ENCODE measurements at regions not wholly inside any gene's neighbourhood (a gene's known extent, or its start where the extent isn't known, plus 50 kb on each side); places are given as distances from the start of the nearest gene placed in this dataset.

DNA sequence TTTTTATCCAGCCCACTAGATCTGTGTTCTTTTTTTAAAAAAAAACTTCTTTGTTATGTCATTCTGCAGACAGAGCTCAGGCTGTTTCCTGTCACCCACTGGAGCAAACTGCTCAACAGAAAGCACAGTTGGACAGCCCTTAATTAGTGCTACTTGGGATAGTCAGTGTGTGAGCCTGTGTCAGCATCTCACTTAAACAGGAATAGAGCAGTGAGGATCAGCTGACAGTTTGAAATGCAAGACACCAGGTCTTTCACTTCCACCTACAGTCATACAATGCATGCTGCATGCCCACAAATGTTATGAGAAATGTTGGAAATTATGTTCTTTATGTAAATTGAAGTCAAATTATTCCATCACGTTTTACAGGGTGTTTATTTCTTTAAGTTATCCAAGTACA is 174.9 kb downstream of the NR4A2 start:
- Histone ChIP-seq H3K27me3 (ENCODE audit: control insufficient read depth, insufficient read depth, low read length) (no peaks in the 10 kb centered on the region), H3K4me1 (ENCODE audit: control insufficient read depth, insufficient read depth, low read length) (no peaks in the 10 kb centered on the region), H3K4me3 (ENCODE audit: low read length) (no peak overlapping the region), H3K36me3 (ENCODE audit: control insufficient read depth, insufficient read depth, low read length) (no peaks in the 10 kb centered on the region), H3K9me3 (ENCODE audit: control insufficient read depth, low read length) (no peaks in the 10 kb centered on the region), H3K9ac (ENCODE audit: low read length) (no peak overlapping the region)

DNA sequence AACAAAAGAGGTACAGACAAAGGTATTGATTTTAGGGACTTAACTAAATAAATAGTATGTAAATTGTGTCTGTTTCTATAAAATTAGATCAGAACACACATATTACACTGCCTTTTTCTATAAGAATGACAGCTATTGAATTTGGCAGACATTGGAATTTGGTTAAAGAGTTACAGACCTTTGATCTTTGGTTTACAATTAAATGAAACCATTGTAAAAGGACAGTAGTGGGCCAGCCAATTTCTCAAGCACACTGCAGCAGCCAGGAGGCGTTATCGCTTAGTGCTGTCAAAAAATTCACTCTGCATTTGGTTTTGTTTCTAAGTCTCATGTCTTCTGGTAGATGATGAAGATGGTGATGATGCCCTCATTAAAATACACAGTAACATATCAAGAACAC is 175.9 kb downstream of the NR4A2 start:
- no peak overlapping the region for H3K4me3 ChIP-seq (ENCODE audit: low read length)
- no peaks in the 10 kb centered on the region for H3K9me3 ChIP-seq (ENCODE audit: control insufficient read depth, low read length)
- H3K9ac ChIP-seq (ENCODE audit: low read length) = no peak overlapping the region
- H3K4me1 ChIP-seq (ENCODE audit: control insufficient read depth, insufficient read depth, low read length) = no peaks in the 10 kb centered on the region
- H3K27me3 ChIP-seq (ENCODE audit: control insufficient read depth, insufficient read depth, low read length) = no peaks in the 10 kb centered on the region
- no peaks in the 10 kb centered on the region for H3K36me3 ChIP-seq (ENCODE audit: control insufficient read depth, insufficient read depth, low read length)

DNA sequence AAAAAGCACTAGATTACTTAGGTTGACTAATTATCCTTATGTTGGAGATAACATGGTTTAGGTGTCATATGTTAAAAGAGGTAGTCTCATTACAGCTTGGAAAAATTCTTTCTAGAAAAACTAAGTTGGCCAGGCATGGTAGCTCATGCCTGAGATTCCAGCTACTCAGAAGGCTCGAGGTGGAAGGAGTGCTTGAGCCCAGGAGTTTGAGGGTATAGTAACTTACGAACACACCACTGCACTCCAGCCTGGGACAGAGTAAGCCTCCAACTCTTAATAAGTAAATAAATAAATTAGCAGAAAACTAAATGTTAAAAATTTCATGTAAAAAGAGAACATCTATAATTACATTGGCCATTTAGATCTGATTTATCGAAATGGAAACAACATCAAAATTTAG is 177.2 kb downstream of the NR4A2 start:
- Histone ChIP-seq H3K4me3 (ENCODE audit: low read length) (no peak overlapping the region), H3K9ac (ENCODE audit: low read length) (no peak overlapping the region)

DNA sequence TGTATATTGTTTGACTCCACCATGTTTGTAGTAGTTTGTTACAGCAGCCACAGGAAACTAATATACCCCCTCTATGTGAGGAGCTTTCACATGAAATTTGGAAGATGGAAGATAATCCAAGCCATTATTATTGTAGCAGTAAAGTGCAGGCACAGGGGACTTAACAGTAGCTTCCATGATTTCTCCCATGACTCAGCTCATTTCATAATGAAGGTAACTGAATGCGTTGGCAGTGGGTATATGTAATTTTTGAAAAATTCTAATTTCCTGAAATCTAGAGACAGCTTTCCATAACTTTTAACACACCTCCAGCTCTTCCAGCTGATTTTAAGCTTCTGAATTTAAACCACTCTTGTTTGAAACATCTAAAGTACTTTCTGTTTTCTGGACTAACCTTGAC is 181.2 kb downstream of the NR4A2 start:
- no peaks in the 10 kb centered on the region for H3K4me1 ChIP-seq (ENCODE audit: control insufficient read depth, insufficient read depth, low read length)
- no peaks in the 10 kb centered on the region for H3K27me3 ChIP-seq (ENCODE audit: control insufficient read depth, insufficient read depth, low read length)
- no peaks in the 10 kb centered on the region for H3K36me3 ChIP-seq (ENCODE audit: control insufficient read depth, insufficient read depth, low read length)
- no peak overlapping the region for H3K4me3 ChIP-seq (ENCODE audit: low read length)
- H3K9ac ChIP-seq (ENCODE audit: low read length) = no peak overlapping the region
- no peaks in the 10 kb centered on the region for H3K9me3 ChIP-seq (ENCODE audit: control insufficient read depth, low read length)

More for the DNA sequence above, 177.2 kb downstream of the NR4A2 start:
- Histone ChIP-seq H3K27me3 (ENCODE audit: control insufficient read depth, insufficient read depth, low read length) (no peaks in the 10 kb centered on the region), H3K36me3 (ENCODE audit: control insufficient read depth, insufficient read depth, low read length) (no peaks in the 10 kb centered on the region), H3K9me3 (ENCODE audit: control insufficient read depth, low read length) (no peaks in the 10 kb centered on the region), H3K4me1 (ENCODE audit: control insufficient read depth, insufficient read depth, low read length) (no peaks in the 10 kb centered on the region)

DNA sequence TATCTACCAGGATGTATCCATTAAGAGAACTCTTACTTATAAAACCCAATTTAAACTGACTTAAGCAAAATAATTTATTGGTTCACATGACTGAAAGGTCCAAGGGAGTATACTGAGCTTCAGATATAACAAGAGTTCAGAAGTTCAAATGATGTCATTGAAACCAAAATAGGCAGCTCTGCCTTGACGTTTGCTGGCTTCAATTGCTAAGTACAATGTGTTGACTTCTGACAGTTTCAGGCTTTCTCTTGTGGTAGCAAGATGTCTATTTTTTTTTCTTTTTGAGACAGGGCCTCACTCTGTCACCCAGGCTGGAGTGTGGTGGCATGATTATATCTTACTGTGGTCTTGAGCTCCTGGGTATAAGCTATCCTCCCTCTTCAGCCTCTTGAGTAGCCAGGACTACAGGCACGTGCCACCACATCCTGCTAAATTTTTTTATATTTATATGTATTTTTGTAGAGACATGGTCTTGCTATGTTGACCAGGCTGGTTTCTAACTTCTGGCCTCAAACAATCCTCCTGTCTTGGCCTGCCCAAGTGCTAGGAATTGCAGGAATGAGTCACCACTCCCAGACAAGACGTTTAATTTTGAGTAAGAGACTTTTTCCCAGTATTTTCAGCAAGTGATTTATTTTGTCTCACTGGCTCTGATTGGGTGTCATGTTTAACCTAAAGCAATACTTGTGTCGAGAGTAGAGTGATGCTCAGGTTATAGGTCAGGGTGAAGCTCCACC is 184.8 kb downstream of the NR4A2 start:
- Histone ChIP-seq H3K36me3 (ENCODE audit: control insufficient read depth, insufficient read depth, low read length) (no peaks in the 10 kb centered on the region), H3K4me3 (ENCODE audit: low read length) (no peak overlapping the region), H3K27me3 (ENCODE audit: control insufficient read depth, insufficient read depth, low read length) (no peaks in the 10 kb centered on the region), H3K9ac (ENCODE audit: low read length) (no peak overlapping the region), H3K9me3 (ENCODE audit: control insufficient read depth, low read length) (no peaks in the 10 kb centered on the region), H3K4me1 (ENCODE audit: control insufficient read depth, insufficient read depth, low read length) (no peaks in the 10 kb centered on the region)

DNA sequence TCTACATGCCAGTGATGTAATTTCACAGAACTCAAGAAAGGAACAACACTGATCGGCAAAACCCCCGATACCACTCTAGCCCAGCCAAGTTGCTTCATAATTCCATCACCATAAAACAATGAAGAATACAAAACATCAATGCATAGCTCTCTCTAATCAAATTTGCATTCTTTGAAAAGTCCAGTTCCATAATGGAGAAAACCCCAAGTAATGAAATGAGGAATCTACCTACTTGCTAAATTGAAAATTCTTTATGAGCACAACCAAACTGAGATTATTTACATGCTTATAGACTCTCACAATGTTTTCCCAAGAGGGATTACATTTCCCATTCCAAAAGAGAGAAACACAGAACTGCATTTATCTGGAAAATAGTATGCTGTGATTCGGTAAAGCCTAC is 186.5 kb downstream of the NR4A2 start:
- no peaks in the 10 kb centered on the region for H3K36me3 ChIP-seq (ENCODE audit: control insufficient read depth, insufficient read depth, low read length)
- H3K27me3 ChIP-seq (ENCODE audit: control insufficient read depth, insufficient read depth, low read length) = no peaks in the 10 kb centered on the region

DNA sequence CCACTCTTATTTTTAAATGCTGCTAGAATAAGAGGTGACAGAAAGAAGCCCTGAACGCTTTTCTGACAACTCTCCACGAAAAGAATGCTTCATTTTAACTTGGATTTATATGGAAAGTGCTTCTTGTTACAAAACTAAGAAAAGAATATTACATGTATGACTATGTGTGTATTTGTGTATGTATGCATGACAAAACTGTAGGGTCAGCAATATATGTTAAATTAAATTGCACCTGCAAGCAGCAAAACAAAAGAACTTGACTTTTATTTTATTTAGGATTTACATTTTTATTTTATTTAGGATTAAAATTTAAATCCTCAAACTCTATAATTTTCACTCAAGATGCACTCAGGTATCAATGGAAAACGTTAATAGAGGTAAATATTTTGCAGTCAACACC is 187.1 kb downstream of the NR4A2 start:
- no peaks in the 10 kb centered on the region for H3K4me1 ChIP-seq (ENCODE audit: control insufficient read depth, insufficient read depth, low read length)
- no peaks in the 10 kb centered on the region for H3K9me3 ChIP-seq (ENCODE audit: control insufficient read depth, low read length)
- no peak overlapping the region for H3K9ac ChIP-seq (ENCODE audit: low read length)
- no peaks in the 10 kb centered on the region for H3K36me3 ChIP-seq (ENCODE audit: control insufficient read depth, insufficient read depth, low read length)
- no peaks in the 10 kb centered on the region for H3K27me3 ChIP-seq (ENCODE audit: control insufficient read depth, insufficient read depth, low read length)
- H3K4me3 ChIP-seq (ENCODE audit: low read length) = no peak overlapping the region

More for the DNA sequence above, 186.5 kb downstream of the NR4A2 start:
- no peak overlapping the region for H3K4me3 ChIP-seq (ENCODE audit: low read length)
- H3K9me3 ChIP-seq (ENCODE audit: control insufficient read depth, low read length) = no peaks in the 10 kb centered on the region
- no peaks in the 10 kb centered on the region for H3K4me1 ChIP-seq (ENCODE audit: control insufficient read depth, insufficient read depth, low read length)
- H3K9ac ChIP-seq (ENCODE audit: low read length) = no peak overlapping the region

DNA sequence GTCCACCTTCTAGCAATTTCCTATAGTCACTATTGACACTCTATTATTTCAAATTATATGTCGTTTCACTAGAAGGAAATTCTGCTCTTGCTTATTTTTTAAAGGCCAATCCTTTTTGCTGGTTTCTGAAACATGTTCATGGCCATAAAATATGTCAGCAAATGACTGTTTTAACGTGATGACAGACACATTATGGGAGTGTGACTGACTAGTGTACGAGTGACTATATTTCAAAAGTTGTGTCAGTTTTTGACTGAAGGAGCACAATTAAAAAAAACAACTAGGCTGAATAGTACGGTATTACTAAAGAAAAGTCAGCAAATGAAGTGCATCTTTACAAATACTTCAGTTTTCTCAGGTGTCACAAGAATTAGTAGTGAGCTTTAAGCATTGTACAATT is 196.0 kb downstream of the NR4A2 start:
- Histone ChIP-seq H3K9ac (ENCODE audit: low read length) (no peak overlapping the region), H3K4me3 (ENCODE audit: low read length) (no peak overlapping the region), H3K9me3 (ENCODE audit: control insufficient read depth, low read length) (no peaks in the 10 kb centered on the region), H3K4me1 (ENCODE audit: control insufficient read depth, insufficient read depth, low read length) (no peaks in the 10 kb centered on the region), H3K27me3 (ENCODE audit: control insufficient read depth, insufficient read depth, low read length) (no peaks in the 10 kb centered on the region), H3K36me3 (ENCODE audit: control insufficient read depth, insufficient read depth, low read length) (no peaks in the 10 kb centered on the region)

DNA sequence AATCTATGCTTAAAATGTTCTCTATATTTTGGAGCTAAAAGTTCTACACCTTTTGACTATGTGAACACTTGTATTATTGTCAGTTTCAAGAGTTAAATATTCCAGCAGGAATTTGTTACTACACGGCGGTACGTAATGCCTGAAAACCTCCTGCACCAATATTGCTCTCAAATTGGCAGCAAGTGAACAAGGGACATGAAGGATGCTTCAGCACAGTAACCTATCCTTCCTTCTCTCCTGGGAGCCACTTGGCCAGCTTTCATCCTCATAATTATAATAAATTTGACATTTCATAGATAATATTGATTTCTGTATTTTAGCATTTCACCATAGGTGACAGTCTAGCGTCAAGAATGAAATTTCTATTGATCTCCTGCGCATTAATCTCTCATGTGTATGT is 197.6 kb downstream of the NR4A2 start:
- Histone ChIP-seq H3K36me3 (ENCODE audit: control insufficient read depth, insufficient read depth, low read length) (no peaks in the 10 kb centered on the region), H3K9me3 (ENCODE audit: control insufficient read depth, low read length) (no peaks in the 10 kb centered on the region), H3K27me3 (ENCODE audit: control insufficient read depth, insufficient read depth, low read length) (no peaks in the 10 kb centered on the region), H3K9ac (ENCODE audit: low read length) (no peak overlapping the region), H3K4me3 (ENCODE audit: low read length) (no peak overlapping the region), H3K4me1 (ENCODE audit: control insufficient read depth, insufficient read depth, low read length) (no peaks in the 10 kb centered on the region)

DNA sequence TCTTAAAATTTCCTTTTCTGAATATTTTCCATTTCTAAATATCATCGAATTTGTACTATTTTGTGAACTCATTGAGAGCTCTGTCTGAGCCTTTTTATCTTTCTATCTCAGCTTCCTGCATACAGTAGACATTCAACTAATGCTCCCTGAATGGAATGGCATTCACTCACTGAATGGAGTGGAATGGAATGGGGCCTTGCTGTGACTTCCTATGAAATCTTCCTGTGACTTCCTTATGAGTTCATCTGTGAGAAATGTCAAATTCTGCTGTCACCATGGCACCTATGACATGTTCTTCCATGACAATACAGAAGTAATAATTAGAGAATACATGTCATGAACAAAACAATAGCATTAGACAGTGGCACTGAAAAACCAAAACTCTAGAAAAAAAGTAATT is 199.6 kb downstream of the NR4A2 start:
- H3K27me3 ChIP-seq (ENCODE audit: control insufficient read depth, insufficient read depth, low read length) = no peaks in the 10 kb centered on the region
- no peak overlapping the region for H3K4me3 ChIP-seq (ENCODE audit: low read length)
- H3K9ac ChIP-seq (ENCODE audit: low read length) = no peak overlapping the region
- H3K4me1 ChIP-seq (ENCODE audit: control insufficient read depth, insufficient read depth, low read length) = no peaks in the 10 kb centered on the region
- no peaks in the 10 kb centered on the region for H3K36me3 ChIP-seq (ENCODE audit: control insufficient read depth, insufficient read depth, low read length)
- no peaks in the 10 kb centered on the region for H3K9me3 ChIP-seq (ENCODE audit: control insufficient read depth, low read length)

DNA sequence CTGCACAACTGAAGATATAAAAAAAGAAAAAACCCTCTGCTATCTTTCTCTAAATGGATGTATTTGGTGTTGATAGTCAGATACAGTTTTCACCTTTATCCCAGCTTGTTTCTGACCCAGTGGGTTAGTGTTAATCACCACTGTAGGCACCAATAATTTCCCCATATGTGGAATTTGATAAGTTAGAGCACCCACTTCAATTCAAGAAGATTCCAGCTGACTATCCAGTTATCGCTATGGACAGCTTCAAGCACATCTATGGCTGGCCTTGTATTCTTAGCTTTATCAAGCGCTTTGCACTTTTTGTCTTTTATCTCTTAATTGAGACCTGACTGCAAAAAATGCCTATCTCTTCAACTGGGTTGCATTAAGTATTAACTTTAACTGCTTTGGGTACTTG is 200.4 kb downstream of the NR4A2 start:
- Histone ChIP-seq H3K4me1 (ENCODE audit: control insufficient read depth, insufficient read depth, low read length) (no peaks in the 10 kb centered on the region), H3K27me3 (ENCODE audit: control insufficient read depth, insufficient read depth, low read length) (no peaks in the 10 kb centered on the region), H3K9ac (ENCODE audit: low read length) (no peak overlapping the region), H3K4me3 (ENCODE audit: low read length) (no peak overlapping the region), H3K36me3 (ENCODE audit: control insufficient read depth, insufficient read depth, low read length) (no peaks in the 10 kb centered on the region), H3K9me3 (ENCODE audit: control insufficient read depth, low read length) (no peaks in the 10 kb centered on the region)

DNA sequence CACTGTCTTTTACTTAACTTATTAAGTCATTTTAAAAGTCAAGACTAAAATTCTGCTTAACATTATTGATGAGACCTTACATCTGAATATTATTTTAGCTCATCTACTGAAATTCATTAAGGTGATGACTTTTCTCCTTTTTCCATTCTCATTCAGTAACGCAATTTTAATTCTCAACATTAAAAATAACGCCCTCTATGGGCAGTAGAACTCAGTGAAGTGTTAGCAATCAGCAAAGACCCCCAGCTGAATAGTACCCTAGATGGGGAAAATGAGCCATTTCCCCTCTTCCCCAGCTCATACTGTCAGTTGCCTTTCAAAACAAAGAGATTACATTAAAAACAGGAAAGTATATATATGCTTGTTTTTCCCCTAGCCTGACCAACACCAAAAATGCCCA is 203.3 kb downstream of the NR4A2 start:
- H3K9ac ChIP-seq (ENCODE audit: low read length) = no peak overlapping the region
- H3K4me3 ChIP-seq (ENCODE audit: low read length) = no peak overlapping the region
- H3K4me1 ChIP-seq (ENCODE audit: control insufficient read depth, insufficient read depth, low read length) = no peaks in the 10 kb centered on the region
- no peaks in the 10 kb centered on the region for H3K36me3 ChIP-seq (ENCODE audit: control insufficient read depth, insufficient read depth, low read length)
- H3K9me3 ChIP-seq (ENCODE audit: control insufficient read depth, low read length) = no peaks in the 10 kb centered on the region
- H3K27me3 ChIP-seq (ENCODE audit: control insufficient read depth, insufficient read depth, low read length) = no peaks in the 10 kb centered on the region

DNA sequence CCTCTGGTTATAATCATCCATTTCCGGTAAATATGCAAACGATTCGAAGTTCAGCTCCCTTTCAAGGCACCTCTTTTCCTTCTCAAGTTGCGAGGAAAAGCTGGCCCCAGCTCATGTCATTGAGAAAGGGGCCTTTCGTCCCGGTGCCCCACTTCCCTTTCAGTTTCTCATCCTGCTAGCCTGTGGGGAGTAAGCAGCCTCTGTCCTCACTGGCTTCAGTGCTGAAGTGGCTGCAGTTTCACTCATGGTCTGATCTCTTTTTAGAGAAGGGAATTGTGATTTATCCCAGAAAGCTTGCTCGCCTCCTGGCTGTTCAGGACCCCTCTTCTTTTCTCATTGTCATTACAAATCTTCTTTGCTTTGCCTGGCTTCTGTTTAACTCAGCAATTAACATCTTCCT is 207.5 kb downstream of the NR4A2 start:
- no peaks in the 10 kb centered on the region for H3K4me1 ChIP-seq (ENCODE audit: control insufficient read depth, insufficient read depth, low read length)
- H3K27me3 ChIP-seq (ENCODE audit: control insufficient read depth, insufficient read depth, low read length) = no peaks in the 10 kb centered on the region
- no peak overlapping the region for H3K4me3 ChIP-seq (ENCODE audit: low read length)
- H3K9ac ChIP-seq (ENCODE audit: low read length) = no peak overlapping the region
- H3K9me3 ChIP-seq (ENCODE audit: control insufficient read depth, low read length) = no peaks in the 10 kb centered on the region
- H3K36me3 ChIP-seq (ENCODE audit: control insufficient read depth, insufficient read depth, low read length) = no peaks in the 10 kb centered on the region
